Kidney (tissue), 13 donors: ENCODE measurements at regions not wholly inside any gene's neighbourhood (a gene's known extent, or its start where the extent isn't known, plus 50 kb on each side); places are given as distances from the start of the nearest gene placed in this dataset.

Source experiments
- DNase-seq, 5 donors: peaks; one replicate each; pipeline ENCODE4 v3.0.0-alpha.2; 2013 to 2020
- FAIRE-seq: peaks from 2 replicates; lab custom pipeline; 2012; peaks lifted over from hg19 to GRCh38; lab: Jason Lieb, UNC
- H3K27ac ChIP-seq, 2 donors: one replicate each; pipeline ENCODE4 v1.7.0; 2013; ENCODE audit warnings: low read depth in 2 of 2, low read length in 2 of 2, inconsistent platforms in 1 of 2
- H3K27me3 ChIP-seq: one replicate; pipeline ENCODE4 v1.7.1; 2013; ENCODE audit warnings: low read length, inconsistent platforms; ENCODE audit not compliant: control insufficient read depth, insufficient read depth
- H3K36me3 ChIP-seq, 3 donors: one replicate each; pipeline versions ENCODE4 v1.7.0 to v1.7.1; 2013; ENCODE audit warnings: low read length in 3 of 3, control low read depth in 1 of 3, inconsistent platforms in 1 of 3; ENCODE audit not compliant: insufficient read depth in 3 of 3, control insufficient read depth in 2 of 3
- H3K4me1 ChIP-seq, 3 donors: one replicate each; pipeline versions ENCODE4 v1.7.0 to v1.7.1; 2013; ENCODE audit warnings: low read length in 3 of 3, inconsistent platforms in 1 of 3, low read depth in 1 of 3; ENCODE audit not compliant: control insufficient read depth in 2 of 3, insufficient read depth in 2 of 3
- H3K4me3 ChIP-seq, 3 donors: one replicate each; pipeline versions ENCODE4 v1.7.0 to v1.8.1; 2013; ENCODE audit warnings: low read length in 3 of 3, control low read depth in 1 of 3, inconsistent platforms in 1 of 3
- H3K9ac ChIP-seq, 3 donors: one replicate each; pipeline versions ENCODE4 v1.7.0 to v1.7.1; 2013; ENCODE audit warnings: low read length in 3 of 3, control low read depth in 1 of 3, inconsistent platforms in 1 of 3
- H3K9me3 ChIP-seq, 3 donors: one replicate each; pipeline versions ENCODE4 v1.7.0 to v1.7.1; 2013; ENCODE audit warnings: low read length in 3 of 3, control low read depth in 1 of 3, inconsistent platforms in 1 of 3; ENCODE audit not compliant: control insufficient read depth in 2 of 3, insufficient read depth in 1 of 3
- intact Hi-C: fragments of 100-400 bp; cut with DNase I; formaldehyde crosslinking; loops from one replicate; pipeline ENCODE4 v1.11.1; 2022
- TF ChIP-seq, protein P1 (sequence below): IDR thresholded peaks from 3 replicates; pipeline ENCODE4 v1.5.1; 2012; ENCODE audit warnings: mild to moderate bottlenecking, moderate library complexity, borderline replicate concordance; ENCODE audit not compliant: insufficient read depth; ENCODE audit errors: extremely low read depth
- donor health status: control.
- donor health status: control.
- donor health status: control.
- donor health status: control.
- donor health status: control.
- donor health status: DM: yes; HTN: yes; CAD: no.
- donor health status: Normal renal cell carcinoma (clear cell type).

DNA sequence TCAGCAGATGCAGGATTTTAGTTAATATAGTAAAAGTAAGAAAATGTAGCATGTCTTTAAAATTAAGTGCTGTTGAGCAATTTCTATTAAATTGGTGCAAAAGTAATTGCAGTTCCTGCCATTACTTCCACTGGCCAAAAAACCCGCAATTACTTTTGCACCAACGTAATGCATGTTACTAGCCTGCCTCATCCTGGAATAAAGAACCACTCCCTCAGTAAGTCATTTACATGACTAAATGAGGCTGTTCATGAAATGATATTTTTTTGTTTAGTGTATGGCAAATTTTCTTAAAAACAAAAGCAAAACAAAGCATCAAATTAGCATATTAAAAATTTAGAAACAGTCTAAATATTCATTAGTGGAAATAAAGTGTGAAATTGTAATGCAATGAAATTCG is 180.4 kb downstream of the DIPK2A start:
- Histone ChIP-seq H3K36me3 (no peaks in the 10 kb centered on the region), H3K9ac (no peak overlapping the region), H3K27me3 (no peaks in the 10 kb centered on the region), H3K4me1 (no peaks in the 10 kb centered on the region), H3K27ac (no peak overlapping the region), H3K4me3 (no peak overlapping the region), H3K9me3 (no peaks in the 10 kb centered on the region)
- DNase-seq (no peak), FAIRE-seq (no peak)
- TF ChIP-seq, protein P1, sequence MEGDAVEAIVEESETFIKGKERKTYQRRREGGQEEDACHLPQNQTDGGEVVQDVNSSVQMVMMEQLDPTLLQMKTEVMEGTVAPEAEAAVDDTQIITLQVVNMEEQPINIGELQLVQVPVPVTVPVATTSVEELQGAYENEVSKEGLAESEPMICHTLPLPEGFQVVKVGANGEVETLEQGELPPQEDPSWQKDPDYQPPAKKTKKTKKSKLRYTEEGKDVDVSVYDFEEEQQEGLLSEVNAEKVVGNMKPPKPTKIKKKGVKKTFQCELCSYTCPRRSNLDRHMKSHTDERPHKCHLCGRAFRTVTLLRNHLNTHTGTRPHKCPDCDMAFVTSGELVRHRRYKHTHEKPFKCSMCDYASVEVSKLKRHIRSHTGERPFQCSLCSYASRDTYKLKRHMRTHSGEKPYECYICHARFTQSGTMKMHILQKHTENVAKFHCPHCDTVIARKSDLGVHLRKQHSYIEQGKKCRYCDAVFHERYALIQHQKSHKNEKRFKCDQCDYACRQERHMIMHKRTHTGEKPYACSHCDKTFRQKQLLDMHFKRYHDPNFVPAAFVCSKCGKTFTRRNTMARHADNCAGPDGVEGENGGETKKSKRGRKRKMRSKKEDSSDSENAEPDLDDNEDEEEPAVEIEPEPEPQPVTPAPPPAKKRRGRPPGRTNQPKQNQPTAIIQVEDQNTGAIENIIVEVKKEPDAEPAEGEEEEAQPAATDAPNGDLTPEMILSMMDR = no peak
- intact Hi-C loops = no loop called here

DNA sequence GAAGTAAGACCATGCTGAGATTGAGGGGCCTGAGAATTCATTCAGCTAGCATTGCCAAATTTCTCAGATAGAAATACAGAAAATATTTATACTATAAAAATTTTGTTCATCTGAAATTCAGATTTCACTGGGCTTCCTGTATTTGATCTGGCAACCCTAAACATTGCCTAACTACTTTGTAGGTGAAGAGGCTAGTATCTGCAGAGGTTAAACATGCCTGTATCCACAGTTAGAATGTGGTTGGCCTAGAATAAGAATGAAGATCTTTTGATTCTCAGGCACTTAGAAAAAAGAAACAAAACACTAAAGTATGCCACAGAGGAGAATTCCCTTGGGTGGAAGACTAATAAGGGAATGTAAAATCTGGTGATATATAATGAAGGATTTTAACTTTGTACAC is 189.0 kb downstream of the DIPK2A start:
- no peak overlapping the region for H3K9ac ChIP-seq
- no peak overlapping the region for H3K27ac ChIP-seq
- no peaks in the 10 kb centered on the region for H3K27me3 ChIP-seq
- H3K36me3 ChIP-seq = no peaks in the 10 kb centered on the region
- intact Hi-C loops = no loop called here
- H3K9me3 ChIP-seq = peaks cover 0 to 2% (median 0%) of the 10 kb centered on the region in 3 donors
- TF ChIP-seq, protein P1 = no peak
- no peaks in the 10 kb centered on the region for H3K4me1 ChIP-seq
- no peak for DNase-seq
- H3K4me3 ChIP-seq = no peak overlapping the region
- FAIRE-seq = no peak

DNA sequence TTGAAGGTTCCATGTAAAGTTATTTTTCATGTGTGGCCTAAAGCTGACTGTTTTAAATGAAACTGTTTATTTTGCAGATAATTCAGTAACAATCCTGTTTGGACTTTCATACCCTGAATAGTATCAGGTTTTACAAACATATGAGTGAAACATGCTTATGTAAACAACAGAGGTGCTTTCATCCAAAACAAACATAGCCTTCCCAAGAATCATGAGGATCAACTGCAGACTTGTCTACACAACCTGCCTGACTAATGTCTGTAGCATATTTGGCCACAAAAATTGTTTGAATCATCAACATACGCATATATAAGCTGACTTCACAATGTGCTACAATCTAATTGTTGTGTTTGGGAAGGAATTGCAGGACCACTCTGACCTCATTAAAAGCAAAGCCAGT is 190.4 kb downstream of the DIPK2A start:
- H3K4me3 ChIP-seq = no peak overlapping the region
- DNase-seq (peak in 1 of 5 donors; percentile 6), FAIRE-seq (no peak)
- peaks cover 0 to 2% (median 0%) of the 10 kb centered on the region in 3 donors for H3K9me3 ChIP-seq
- no peaks in the 10 kb centered on the region for H3K36me3 ChIP-seq
- H3K27me3 ChIP-seq = no peaks in the 10 kb centered on the region
- no peak overlapping the region for H3K27ac ChIP-seq
- TF ChIP-seq, protein P1 = no peak
- H3K4me1 ChIP-seq = no peaks in the 10 kb centered on the region
- intact Hi-C loops = no loop called here
- no peak overlapping the region for H3K9ac ChIP-seq

DNA sequence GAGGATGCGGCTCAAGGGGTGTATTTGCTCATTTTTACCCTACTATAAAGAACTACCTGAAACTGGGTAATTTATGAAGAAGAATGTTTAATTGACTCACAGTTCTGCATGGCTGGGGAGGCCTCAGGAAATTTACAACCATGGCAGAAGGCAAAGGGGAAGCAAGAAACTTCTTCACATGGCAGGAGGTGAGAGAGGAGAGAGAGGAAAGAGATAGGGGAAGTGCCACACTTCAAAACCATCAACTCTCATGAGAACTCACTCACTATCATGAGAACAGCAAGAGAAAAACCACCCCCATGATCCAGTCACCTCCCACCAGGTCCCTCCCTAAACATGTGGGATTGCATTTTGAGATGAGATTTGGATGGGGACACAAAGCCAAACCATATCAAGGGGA is 192.7 kb downstream of the DIPK2A start:
- FAIRE-seq (no peak), DNase-seq (no peak)
- Histone ChIP-seq H3K27ac (no peak overlapping the region), H3K27me3 (no peaks in the 10 kb centered on the region), H3K4me1 (no peaks in the 10 kb centered on the region), H3K9ac (no peak overlapping the region), H3K36me3 (no peaks in the 10 kb centered on the region), H3K9me3 (peaks cover 0 to 2% (median 0%) of the 10 kb centered on the region in 3 donors), H3K4me3 (no peak overlapping the region)
- intact Hi-C loops = no loop called here
- TF ChIP-seq, protein P1 = no peak
